ENCODE measurements at regions not wholly inside any gene's neighbourhood (a gene's known extent, or its start where the extent isn't known, plus 50 kb on each side); places are given as distances from the start of the nearest gene placed in this dataset.

- Histone ChIP-seq H3K56ac (ENCODE audit: extremely low read depth, insufficient read depth, low read length) (no peak overlapping the region), H3K27me3 (ENCODE audit: control insufficient read depth, insufficient read depth, low read length) (peaks cover 8% of the 10 kb centered on the region), H3K4me1 (ENCODE audit: control insufficient read depth, insufficient read depth, low read length) (no peaks in the 10 kb centered on the region; the same call in 1 of the 2 replicates), H4K5ac (ENCODE audit: low read depth, low read length) (no peak overlapping the region), H4K91ac (ENCODE audit: insufficient read depth, low read depth, low read length) (no peak overlapping the region), H3K36me3 (ENCODE audit: control insufficient read depth, insufficient read depth, low read length) (no peaks in the 10 kb centered on the region), H3K27ac (ENCODE audit: insufficient read depth, low read length) (no peak overlapping the region), H2BK15ac (ENCODE audit: low read depth, low read length) (no peak overlapping the region), H4K8ac (ENCODE audit: low read depth in 2 of 2, low read length in 2 of 2) (no peak overlapping the region), H3K4ac (ENCODE audit: low read depth, low read length) (no peak overlapping the region), H3K9me1 (ENCODE audit: insufficient read depth, low read length) (no peaks in the 10 kb centered on the region), H3K23ac (ENCODE audit: low read depth, low read length) (no peak overlapping the region), H2BK5ac (ENCODE audit: low read depth, low read length, poor library complexity, severe bottlenecking) (no peak overlapping the region), H3K9ac (ENCODE audit: low read depth, low read length) (no peak overlapping the region), H3K4me2 (ENCODE audit: low read depth, low read length) (no peak overlapping the region), H3K14ac (replicated peaks; ENCODE audit: low read depth, low read length) (no peak overlapping the region), H2AK9ac (replicated peaks; ENCODE audit: low read depth, low read length, poor library complexity) (no peak overlapping the region), H2AK5ac (ENCODE audit: low read depth, low read length) (no peak overlapping the region), H3K4me3 (ENCODE audit: insufficient read depth, low read depth, low read length) (no peak overlapping the region), H2BK120ac (ENCODE audit: low read depth, low read length) (no peak overlapping the region), H2AFZ (replicated peaks; ENCODE audit: low read length, poor library complexity) (no peak overlapping the region), H2BK20ac (ENCODE audit: low read depth, low read length) (no peak overlapping the region), H4K20me1 (ENCODE audit: insufficient read depth, low read length) (no peaks in the 10 kb centered on the region), H3K79me1 (ENCODE audit: low read depth in 1 of 2, low read length in 2 of 2) (no peaks in the 10 kb centered on the region), H3K9me3 (ENCODE audit: control insufficient read depth, insufficient read depth, low read length) (no peaks in the 10 kb centered on the region), H3K18ac (ENCODE audit: low read depth, low read length) (no peak overlapping the region)
- no peak for DNase-seq
- intact Hi-C loops (cut with micrococcal nuclease) (no loop called here), dilution Hi-C loops (cut with HindIII; ENCODE audit: low sequenced_read_pairs, unreplicated experiment) (no loop called here), in situ Hi-C loops (cut with MboI; ENCODE audit: low sequenced_read_pairs) (no loop called here)
- POLR2A ChIA-PET (ENCODE audit: unreplicated experiment) = no interaction called here
- no CpG with 5 or more reads among the region's 5 CpGs for WGBS, 2 experiments (ENCODE audit: extremely low coverage in 2 of 2, insufficient read length in 1 of 2)
- no peak for TF ChIP-seq CHD1 (IDR thresholded peaks at IDR 0.05; ENCODE audit: low read depth, low read length)
- TF ChIP-seq RCOR1 (IDR thresholded peaks at IDR 0.05; ENCODE audit: insufficient replicate concordance, low read length) = no peak
- TF ChIP-seq CTCF (conservative IDR thresholded peaks at IDR 0.05; ENCODE audit: low read depth, low read length) = no peak
- no peak for TF ChIP-seq RFX5 (IDR thresholded peaks at IDR 0.05; ENCODE audit: low read depth, low read length)
- no peak for TF ChIP-seq MXI1 (IDR thresholded peaks at IDR 0.05; ENCODE audit: borderline replicate concordance, low read depth, low read length)
- no peak for TF ChIP-seq RAD21 (IDR thresholded peaks at IDR 0.05; ENCODE audit: low read length)
- no peak for TF ChIP-seq MAFK (IDR thresholded peaks at IDR 0.05; ENCODE audit: low read depth, low read length)
- TF ChIP-seq NFE2L2 (IDR thresholded peaks at IDR 0.05; ENCODE audit: low read depth, low read length) = no peak
- no peak for TF ChIP-seq POLR2A (IDR thresholded peaks at IDR 0.05; ENCODE audit: low read depth, low read length)
- no peak for TF ChIP-seq BHLHE40 (IDR thresholded peaks at IDR 0.05; ENCODE audit: low read depth, low read length)
- ATAC-seq (ENCODE audit: low read depth) = no peak
- CTCF ChIA-PET = no interaction called here
- BruUV-seq (replicated peaks) = no TSS peak
Observed at GRCh38 chr3:72183489-72183888, 398.5 kb upstream of the PROK2 start.

Measured in IMR-90 (cell line).